HCT116 (cell line): ENCODE measurements at regions not wholly inside any gene's neighbourhood (a gene's known extent, or its start where the extent isn't known, plus 50 kb on each side); places are given as distances from the start of the nearest gene placed in this dataset.

ENCODE experiments used
- ATAC-seq: fragments of 200-7000 bp; cut with Tn5 transposase; 2 replicates; pipeline ENCODE4 v1.9.1; 2020; ENCODE audit warnings: mild to moderate bottlenecking, moderate library complexity
- BruUV-seq: library from RNA; stranded (reverse); fragments of 400-500 nt; replicated peaks from 2 replicates; lab custom pipeline; 2021; lab: Mats Ljungman, UMichigan
- CTCF ChIA-PET: fragments of 300-600 bp; sonication (Branson Sonifier 250); formaldehyde crosslinking; loops from one replicate; lab custom pipeline; 2021; ENCODE audit warnings: antibody characterized with exemption; lab: Charles Lee
- POLR2A ChIA-PET: fragments of 300-600, 350-600 bp; sonication (Branson Sonifier 250); formaldehyde crosslinking; loops from one replicate; lab custom pipeline; 2021; ENCODE audit warnings: antibody characterized with exemption; lab: Charles Lee
- RAD21 ChIA-PET, 2 experiments: fragments of 300-600 bp; sonication (Branson Sonifier 250); formaldehyde crosslinking; loops; one replicate each; lab custom pipeline; 2023; ENCODE audit warnings: low total read pairs in 2 of 2; ENCODE audit not compliant: uncharacterized antibody in 2 of 2, unreplicated experiment in 2 of 2, low non-redundant PET in 1 of 2; lab: Charles Lee
- DNase-seq: peaks from one replicate; pipeline ENCODE4 v3.0.0-alpha.2; 2010; ENCODE audit warnings: low read depth, low spot score
- H2AFZ ChIP-seq: fragments of 200-600 bp; shearing (Covaris generic), sonication (generic); 2 replicates; pipeline ENCODE4 v1.6.1; 2017; ENCODE audit warnings: low read depth, mixed run types, mixed read lengths, antibody characterized with exemption, low read length; ENCODE audit not compliant: poor library complexity, severe bottlenecking
- H3K27ac ChIP-seq: 2 replicates; pipeline ENCODE4 v1.5.1; 2012; ENCODE audit warnings: low read depth, low read length
- H3K27me3 ChIP-seq: fragments of 200-600 bp; sonication (generic); 2 replicates; pipeline ENCODE4 v1.6.1; 2016; ENCODE audit warnings: mixed run types, low read length, mixed read lengths; ENCODE audit not compliant: insufficient read depth
- H3K36me3 ChIP-seq, 2 experiments: fragments of 200-500 bp in 1 of 2; fragments of 200-600 bp in 1 of 2; sonication (Bioruptor generic) in 1 of 2; sonication (generic) in 1 of 2; 2 replicates each; pipeline versions ENCODE4 v1.5.1 to v1.6.1; 2014 to 2016; ENCODE audit warnings: low read length in 2 of 2, inconsistent platforms in 1 of 2, mixed read lengths in 1 of 2, mixed run types in 1 of 2; ENCODE audit not compliant: insufficient read depth in 2 of 2, control insufficient read depth in 1 of 2
- H3K4me1 ChIP-seq, 2 experiments: fragments of 200-600 bp in 1 of 2; sonication (generic) in 1 of 2; 2 replicates each; pipeline versions ENCODE4 v1.5.1 to v1.6.1; 2012 to 2017; ENCODE audit warnings: low read length in 2 of 2, inconsistent platforms in 1 of 2, mild to moderate bottlenecking in 1 of 2, mixed read lengths in 1 of 2, mixed run types in 1 of 2, moderate library complexity in 1 of 2; ENCODE audit not compliant: insufficient read depth in 2 of 2, control insufficient read depth in 1 of 2
- H3K4me2 ChIP-seq: fragments of 200-600 bp; sonication (generic); 2 replicates; pipeline ENCODE4 v1.6.1; 2017; ENCODE audit warnings: mixed run types, low read length, mixed read lengths
- H3K4me3 ChIP-seq, 2 experiments: fragments of 200-600 bp in 1 of 2; sonication (generic) in 1 of 2; replicated peaks in 1 of 2; 2 replicates each; pipeline ENCODE4 v1.5.1; 2011 to 2016; ENCODE audit warnings: low read length in 2 of 2, control low read depth in 1 of 2, low read depth in 1 of 2, mild to moderate bottlenecking in 1 of 2, mixed read lengths in 1 of 2, mixed run types in 1 of 2
- H3K79me2 ChIP-seq: fragments of 200-600 bp; sonication (generic); 2 replicates; pipeline ENCODE4 v1.6.1; 2017; ENCODE audit warnings: mild to moderate bottlenecking, mixed run types, low read length, moderate library complexity, mixed read lengths; ENCODE audit not compliant: insufficient read depth
- H3K9ac ChIP-seq: fragments of 200-600 bp; sonication (generic); 2 replicates; pipeline ENCODE4 v1.6.1; 2016; ENCODE audit warnings: low read length, mixed read lengths
- H3K9me2 ChIP-seq: fragments of 200-600 bp; sonication (generic), shearing (Covaris generic); 2 replicates; pipeline ENCODE4 v1.6.1; 2017; ENCODE audit warnings: mixed run types, mild to moderate bottlenecking, moderate library complexity; ENCODE audit not compliant: insufficient read depth
- H3K9me3 ChIP-seq, 2 experiments: fragments of 200-500 bp in 1 of 2; fragments of 200-600 bp in 1 of 2; sonication (Bioruptor generic) in 1 of 2; sonication (generic) in 1 of 2; 2 replicates each; pipeline ENCODE4 v1.6.1; 2014 to 2017; ENCODE audit warnings: low read length in 2 of 2, mixed read lengths in 2 of 2, inconsistent platforms in 1 of 2, low read depth in 1 of 2, mild to moderate bottlenecking in 1 of 2, mixed run types in 1 of 2, moderate library complexity in 1 of 2; ENCODE audit not compliant: control insufficient read depth in 1 of 2, insufficient read depth in 1 of 2
- H4K20me1 ChIP-seq: fragments of 200-600 bp; sonication (generic), shearing (Covaris generic); 2 replicates; pipeline ENCODE4 v1.6.1; 2017; ENCODE audit warnings: mixed run types, mild to moderate bottlenecking, moderate library complexity; ENCODE audit not compliant: insufficient read depth
- ATF3 ChIP-seq: IDR thresholded peaks from 2 replicates; pipeline ENCODE4 v1.6.1; 2012
- CBX3 ChIP-seq: IDR thresholded peaks from 2 replicates; pipeline ENCODE4 v1.6.1; 2012; ENCODE audit warnings: low read depth
- CEBPB ChIP-seq: IDR thresholded peaks from 2 replicates; pipeline ENCODE4 v1.6.1; 2012; ENCODE audit warnings: low read depth
- EGR1 ChIP-seq: IDR thresholded peaks from 2 replicates; pipeline ENCODE4 v1.6.1; 2012; ENCODE audit warnings: low read depth
- ELF1 ChIP-seq: IDR thresholded peaks from 2 replicates; pipeline ENCODE4 v1.6.1; 2012; ENCODE audit warnings: low read depth, borderline replicate concordance
- EZH2 ChIP-seq: fragments of 200-600 bp; sonication (generic); IDR thresholded peaks from 2 replicates; pipeline ENCODE4 v1.6.1; 2017; ENCODE audit warnings: antibody characterized with exemption, mixed run types
- JUND ChIP-seq: IDR thresholded peaks from 2 replicates; pipeline ENCODE4 v1.6.1; 2012
- MAX ChIP-seq: IDR thresholded peaks from 2 replicates; pipeline ENCODE4 v1.6.1; 2012
- POLR2AphosphoS5 ChIP-seq: IDR thresholded peaks from 2 replicates; pipeline ENCODE4 v1.6.1; 2011; ENCODE audit warnings: mild to moderate bottlenecking, low read depth, low read length, moderate library complexity
- RAD21 ChIP-seq: IDR thresholded peaks from 2 replicates; pipeline ENCODE4 v1.6.1; 2012; ENCODE audit warnings: low read depth, mild to moderate bottlenecking
- REST ChIP-seq: IDR thresholded peaks from 2 replicates; pipeline ENCODE4 v1.6.1; 2012; ENCODE audit warnings: low read depth
- SP1 ChIP-seq: IDR thresholded peaks from 2 replicates; pipeline ENCODE4 v1.6.1; 2012; ENCODE audit warnings: low read depth
- SRF ChIP-seq: IDR thresholded peaks from 2 replicates; pipeline ENCODE4 v1.6.1; 2012; ENCODE audit warnings: low read depth
- TCF7L2 ChIP-seq: IDR thresholded peaks from 2 replicates; pipeline ENCODE4 v1.7.0; 2011; ENCODE audit warnings: borderline replicate concordance, inconsistent platforms; ENCODE audit not compliant: insufficient read depth, insufficient read length; ENCODE audit errors: extremely low read depth
- YY1 ChIP-seq: IDR thresholded peaks from 2 replicates; pipeline ENCODE4 v1.6.1; 2011; ENCODE audit warnings: low read length, low read depth, moderate library complexity, mild to moderate bottlenecking; ENCODE audit not compliant: insufficient replicate concordance; ENCODE audit errors: extremely low read depth
- ZFX ChIP-seq: fragments of 450-650 bp; IDR thresholded peaks from 2 replicates; pipeline ENCODE4 v1.6.1; 2017
- ZNF274 ChIP-seq: fragments of 200-500 bp; sonication (Bioruptor generic); IDR thresholded peaks from 2 replicates; pipeline ENCODE4 v1.6.1; 2014; ENCODE audit warnings: mild to moderate bottlenecking, low read depth, low read length, inconsistent platforms
- intact Hi-C: fragments of 100-400 bp; cut with micrococcal nuclease; formaldehyde crosslinking; loops from 2 replicates; pipeline ENCODE4 v1.10.0; 2022

- Histone ChIP-seq H3K4me3 (no peak overlapping the region), H3K9me3 (peaks cover 0 to 4% of the 10 kb centered on the region in 2 experiments; a peak in 1 of 4 replicates), H3K9me2 (no peaks in the 10 kb centered on the region), H3K36me3 (no peaks in the 10 kb centered on the region), H3K4me2 (no peak overlapping the region), H3K4me1 (peaks cover 0 to 11% of the 10 kb centered on the region in 2 experiments; a peak in 1 of 4 replicates), H3K9ac (no peak overlapping the region), H4K20me1 (no peaks in the 10 kb centered on the region), H3K27me3 (peaks cover 7% of the 10 kb centered on the region; the same call in 1 of the 2 replicates), H3K79me2 (no peaks in the 10 kb centered on the region), H2AFZ (no peak overlapping the region), H3K27ac (no peak overlapping the region)
- POLR2A ChIA-PET: no interaction called here
- CTCF ChIA-PET: interaction anchor here (1.6 kb wide), 1 partner anchor 30 kb away, joined by 5 read pairs; no protein-coding TSS in a partner anchor
- no TSS peak for BruUV-seq
- TF ChIP-seq MAX (no peak), CBX3 (no peak), ELF1 (no peak), JUND (no peak), POLR2AphosphoS5 (no peak), SP1 (no peak)
- intact Hi-C loops: no loop called here
- DNase-seq: no peak
- RAD21 ChIA-PET: no interaction called here
- no peak for ATAC-seq
Observed at GRCh38 chr2:237195396-237196120, 109.9 kb downstream of the COPS8 start.

GRCh38 chr2:237196409-237196808 lies 110.7 kb downstream of the COPS8 start:
- ChIA-PET POLR2A (no interaction called here), CTCF (interaction anchor here (1.3 to 1.6 kb wide), 2 partner anchors 31 to 225 kb away, joined by 3 to 5 read pairs; no protein-coding TSS in a partner anchor), RAD21 (no interaction called here)
- H3K4me2 ChIP-seq: no peak overlapping the region
- no peaks in the 10 kb centered on the region for H3K79me2 ChIP-seq
- DNase-seq (no peak), ATAC-seq (no peak)
- H3K9me3 ChIP-seq: peaks cover 0 to 4% of the 10 kb centered on the region in 2 experiments; a peak in 1 of 4 replicates
- no peak overlapping the region for H3K9ac ChIP-seq
- H3K27ac ChIP-seq: no peak overlapping the region
- intact Hi-C loops: no loop called here
- H3K36me3 ChIP-seq: no peaks in the 10 kb centered on the region
- no peak overlapping the region for H3K4me3 ChIP-seq
- H4K20me1 ChIP-seq: no peaks in the 10 kb centered on the region
- no peak overlapping the region for H2AFZ ChIP-seq
- peaks cover 1 to 15% of the 10 kb centered on the region in 2 experiments for H3K4me1 ChIP-seq
- no peaks in the 10 kb centered on the region for H3K9me2 ChIP-seq
- H3K27me3 ChIP-seq: peaks cover 7% of the 10 kb centered on the region; the same call in 1 of the 2 replicates
- no TSS peak for BruUV-seq
- TF ChIP-seq SRF (no peak), YY1 (no peak), ZFX (no peak), REST (no peak), ZNF274 (no peak), TCF7L2 (no peak), JUND (no peak), ATF3 (no peak), CEBPB (no peak), EGR1 (no peak), RAD21 (no peak), EZH2 (no peak)
